NT2/D1 (cell line): ENCODE measurements at regions not wholly inside any gene's neighbourhood (a gene's known extent, or its start where the extent isn't known, plus 50 kb on each side); places are given as distances from the start of the nearest gene placed in this dataset.

Source experiments
- YY1 ChIP-seq: IDR thresholded peaks from 2 replicates; pipeline ENCODE4 v1.6.1; 2011; ENCODE audit not compliant: insufficient read length, insufficient read depth
- ZNF274 ChIP-seq: IDR thresholded peaks from 2 replicates; pipeline ENCODE4 v1.6.1; 2011; ENCODE audit warnings: mild to moderate bottlenecking, low read depth, low read length

GRCh38 chr10:4670737-4671136 is 155.3 kb upstream of the AKR1E2 start:
- TF ChIP-seq YY1 (no peak), ZNF274 (no peak)
